RWPE1 (cell line): ENCODE measurements at regions not wholly inside any gene's neighbourhood (a gene's known extent, or its start where the extent isn't known, plus 50 kb on each side); places are given as distances from the start of the nearest gene placed in this dataset.

Source experiments
- CTCF ChIA-PET: fragments of 350-600 bp; sonication (Branson Sonifier 250); formaldehyde crosslinking; extraction: SDS; loops from one replicate; lab custom pipeline; 2021; lab: Yijun Ruan, JAX
- POLR2A ChIA-PET: fragments of 400-600 bp; formaldehyde crosslinking; extraction: SDS; loops from one replicate; lab custom pipeline; 2020; ENCODE audit warnings: antibody characterized with exemption; ENCODE audit not compliant: low non-redundant PET; lab: Yijun Ruan, JAX
- DNase-seq: peaks from one replicate; pipeline ENCODE4 v3.0.0; 2012; ENCODE audit warnings: low spot score
- H3K27ac ChIP-seq: fragments of 450-650 bp; 2 replicates; pipeline ENCODE4 v1.5.1; 2017
- TF ChIP-seq, protein P1 (sequence below): fragments of 450-650 bp; conservative IDR thresholded peaks from 2 replicates; pipeline ENCODE4 v1.5.1; 2017; ENCODE audit warnings: low read depth, mild to moderate bottlenecking

- CTCF ChIA-PET: no interaction called here
- DNase-seq: no peak
- POLR2A ChIA-PET: no interaction called here
- TF ChIP-seq, protein P1, sequence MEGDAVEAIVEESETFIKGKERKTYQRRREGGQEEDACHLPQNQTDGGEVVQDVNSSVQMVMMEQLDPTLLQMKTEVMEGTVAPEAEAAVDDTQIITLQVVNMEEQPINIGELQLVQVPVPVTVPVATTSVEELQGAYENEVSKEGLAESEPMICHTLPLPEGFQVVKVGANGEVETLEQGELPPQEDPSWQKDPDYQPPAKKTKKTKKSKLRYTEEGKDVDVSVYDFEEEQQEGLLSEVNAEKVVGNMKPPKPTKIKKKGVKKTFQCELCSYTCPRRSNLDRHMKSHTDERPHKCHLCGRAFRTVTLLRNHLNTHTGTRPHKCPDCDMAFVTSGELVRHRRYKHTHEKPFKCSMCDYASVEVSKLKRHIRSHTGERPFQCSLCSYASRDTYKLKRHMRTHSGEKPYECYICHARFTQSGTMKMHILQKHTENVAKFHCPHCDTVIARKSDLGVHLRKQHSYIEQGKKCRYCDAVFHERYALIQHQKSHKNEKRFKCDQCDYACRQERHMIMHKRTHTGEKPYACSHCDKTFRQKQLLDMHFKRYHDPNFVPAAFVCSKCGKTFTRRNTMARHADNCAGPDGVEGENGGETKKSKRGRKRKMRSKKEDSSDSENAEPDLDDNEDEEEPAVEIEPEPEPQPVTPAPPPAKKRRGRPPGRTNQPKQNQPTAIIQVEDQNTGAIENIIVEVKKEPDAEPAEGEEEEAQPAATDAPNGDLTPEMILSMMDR: no peak
- no peak overlapping the region for H3K27ac ChIP-seq
Measured at GRCh38 chr3:195009616-195010015, 261.3 kb downstream of the XXYLT1 start.

DNA sequence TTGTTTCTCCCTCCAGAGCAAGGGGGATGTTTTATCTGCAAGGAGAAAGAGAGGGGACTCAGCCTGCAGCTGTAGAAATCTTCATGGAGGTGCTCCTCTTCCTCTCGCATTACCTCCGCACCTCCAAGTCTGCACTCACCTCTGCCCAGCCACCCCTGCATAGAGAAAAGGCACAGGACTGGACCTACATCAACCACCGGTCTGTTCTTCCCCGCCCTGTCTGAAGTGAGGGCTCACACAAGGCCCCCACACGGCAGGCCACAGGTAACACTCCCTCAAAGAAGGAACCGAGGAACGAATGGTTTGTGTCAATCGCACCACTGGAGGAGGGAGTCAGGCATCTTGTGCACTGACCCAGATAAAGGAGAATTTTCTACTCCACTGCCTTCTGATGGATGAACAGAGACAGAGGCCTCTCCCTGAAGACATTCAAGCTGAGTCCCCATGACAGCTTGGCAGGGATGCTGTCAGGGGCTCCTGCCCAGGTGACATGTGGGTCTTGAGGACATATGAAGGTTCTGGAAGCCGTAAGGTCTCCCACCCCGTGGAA, 260.3 kb downstream of the XXYLT1 start:
- CTCF ChIA-PET: no interaction called here
- no peak for DNase-seq
- POLR2A ChIA-PET: no interaction called here
- H3K27ac ChIP-seq: no peak overlapping the region
- TF ChIP-seq, protein P1: no peak

DNA sequence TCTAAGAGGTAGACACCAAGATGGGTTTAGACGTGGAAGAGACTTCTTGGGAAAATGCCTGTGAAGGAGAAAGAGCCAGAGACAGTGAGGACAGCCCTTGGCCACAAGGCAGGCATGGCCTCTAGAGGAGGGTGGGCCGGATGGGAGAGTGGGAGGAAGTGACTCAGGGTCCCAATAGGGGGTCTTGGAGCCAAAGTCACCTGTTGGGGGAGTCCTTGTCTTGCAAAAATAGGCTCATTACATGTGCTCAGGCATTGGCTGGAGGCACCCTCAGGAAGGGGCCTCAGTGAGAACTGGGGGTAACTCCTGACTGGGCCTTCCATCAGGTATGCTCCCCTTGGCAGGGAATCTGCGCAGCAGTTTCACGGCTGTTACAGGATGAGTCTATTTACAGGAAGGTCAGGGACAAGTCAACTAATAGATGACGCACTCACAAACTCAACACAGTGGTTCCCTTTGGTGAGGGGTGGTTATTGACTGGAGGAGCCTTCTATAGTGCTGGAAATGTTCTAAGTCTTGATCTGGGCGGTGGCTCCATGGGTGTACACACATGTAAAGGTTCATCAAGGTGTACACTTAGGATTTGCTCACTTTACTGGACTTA, 259.6 kb downstream of the XXYLT1 start:
- POLR2A ChIA-PET: no interaction called here
- TF ChIP-seq, protein P1: no peak
- no peak for DNase-seq
- no peak overlapping the region for H3K27ac ChIP-seq
- CTCF ChIA-PET: interaction anchor here (0.6 kb wide), 1 partner anchor 95 kb away, joined by 3 read pairs; no protein-coding TSS in a partner anchor

GRCh38 chr3:195012100-195012499, 258.9 kb downstream of the XXYLT1 start:
- TF ChIP-seq, protein P1: no peak
- no peak for DNase-seq
- no peak overlapping the region for H3K27ac ChIP-seq
- ChIA-PET POLR2A (no interaction called here), CTCF (no interaction called here)

DNA sequence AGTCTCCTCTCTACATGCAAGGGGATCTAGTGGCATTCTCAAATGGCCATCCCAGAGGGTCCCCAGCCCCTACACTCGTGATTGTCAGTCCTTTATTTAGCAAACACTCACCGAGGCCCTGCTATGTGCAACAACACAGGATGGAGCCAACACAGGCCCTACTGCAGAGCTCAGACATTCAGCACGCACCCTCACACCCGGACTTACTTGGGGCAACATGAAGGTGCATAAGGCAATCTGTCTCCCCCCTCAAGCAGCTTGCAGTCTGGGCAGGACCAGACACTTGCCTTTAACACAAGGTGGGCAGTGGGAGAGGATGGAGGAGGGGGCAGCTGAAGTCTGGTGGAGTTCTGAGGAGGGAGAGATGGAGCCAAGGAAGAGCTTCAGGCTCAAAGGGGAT, 258.4 kb downstream of the XXYLT1 start:
- ChIA-PET POLR2A (no interaction called here), CTCF (no interaction called here)
- TF ChIP-seq, protein P1: no peak
- no peak for DNase-seq
- H3K27ac ChIP-seq: no peak overlapping the region

- TF ChIP-seq, protein P1: no peak
- ChIA-PET CTCF (interaction anchor here (0.5 to 0.6 kb wide), 2 partner anchors 34 to 71 kb away, joined by 4 read pairs; no protein-coding TSS in a partner anchor), POLR2A (no interaction called here)
- no peak for DNase-seq
- H3K27ac ChIP-seq: no peak overlapping the region
Measured at GRCh38 chr3:195013411-195014361, 257.3 kb downstream of the XXYLT1 start.
